GM18867 (cell line): ENCODE measurements at regions not wholly inside any gene's neighbourhood (a gene's known extent, or its start where the extent isn't known, plus 50 kb on each side); places are given as distances from the start of the nearest gene placed in this dataset.
A peak's percentile ranks its signal among the peaks of the same experiment; 100 is the strongest.
"Not testable (repeated sequence)": the region's sequence is repeated elsewhere in the genome, so short reads cannot be mapped to it uniquely, and the experiment has no call there.

Experiments used
- ATAC-seq: cut with Tn5 transposase; IDR thresholded peaks from one replicate; pipeline ENCODE4 v1.9.1; 2021; ENCODE audit warnings: mild to moderate bottlenecking, moderate library complexity; ENCODE audit not compliant: unreplicated experiment

DNA sequence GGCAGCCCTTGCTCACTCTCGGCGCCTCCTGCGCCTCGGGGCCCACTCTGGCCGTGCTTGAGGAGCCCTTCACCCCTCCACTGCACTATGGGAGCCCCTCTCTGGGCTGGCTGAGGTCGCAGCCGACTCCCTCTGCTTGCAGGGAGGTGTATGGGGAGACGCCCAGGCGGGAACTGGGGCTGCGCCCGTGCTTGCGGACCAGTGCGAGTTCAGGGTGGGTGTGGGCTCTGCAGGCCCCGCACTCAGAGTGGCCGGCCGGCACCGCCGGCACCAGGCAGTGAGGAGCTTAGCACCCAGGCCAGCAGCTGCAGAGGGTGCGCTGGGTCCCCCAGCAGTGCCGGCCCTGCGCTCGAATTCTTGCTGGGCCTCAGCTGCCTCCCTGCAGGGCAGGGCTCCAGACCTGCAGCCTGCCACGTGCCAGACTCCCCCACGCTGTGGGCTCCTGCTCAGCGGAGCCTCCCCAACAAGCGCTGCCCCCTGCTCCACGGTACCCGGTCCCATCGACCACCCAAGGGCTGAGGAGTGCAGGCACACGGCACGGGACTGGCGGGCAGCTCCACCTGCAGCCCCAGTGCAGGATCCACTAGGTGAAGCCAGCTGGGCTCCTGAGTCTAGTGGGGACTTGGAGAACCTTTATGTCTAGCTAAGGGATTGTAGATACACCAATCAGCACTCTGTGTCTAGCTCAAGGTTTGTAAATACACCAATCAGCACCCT lies 54.0 kb upstream of the WWC2 start:
- ATAC-seq, result not testable (repeated sequence)

DNA sequence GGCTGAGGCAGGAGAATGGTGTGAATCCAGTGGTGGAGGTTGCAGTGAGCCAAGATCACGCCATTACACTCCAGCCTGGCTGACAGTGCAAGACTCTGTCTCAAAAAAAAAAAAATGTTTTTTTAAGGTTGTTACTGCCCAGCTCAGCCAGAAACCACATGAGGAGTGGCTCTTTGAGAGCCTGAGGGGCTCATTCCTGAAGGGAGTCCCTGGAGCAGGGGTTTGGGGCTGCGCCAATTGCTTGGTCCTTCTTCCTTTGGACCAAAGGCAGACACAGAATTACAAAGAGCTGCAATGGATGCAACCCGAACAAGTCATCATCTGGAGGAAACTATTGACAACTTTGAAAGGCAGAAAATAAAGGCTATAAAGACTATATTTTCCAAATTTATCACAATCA lies 60.6 kb upstream of the WWC2 start:
- ATAC-seq, result no peak

DNA sequence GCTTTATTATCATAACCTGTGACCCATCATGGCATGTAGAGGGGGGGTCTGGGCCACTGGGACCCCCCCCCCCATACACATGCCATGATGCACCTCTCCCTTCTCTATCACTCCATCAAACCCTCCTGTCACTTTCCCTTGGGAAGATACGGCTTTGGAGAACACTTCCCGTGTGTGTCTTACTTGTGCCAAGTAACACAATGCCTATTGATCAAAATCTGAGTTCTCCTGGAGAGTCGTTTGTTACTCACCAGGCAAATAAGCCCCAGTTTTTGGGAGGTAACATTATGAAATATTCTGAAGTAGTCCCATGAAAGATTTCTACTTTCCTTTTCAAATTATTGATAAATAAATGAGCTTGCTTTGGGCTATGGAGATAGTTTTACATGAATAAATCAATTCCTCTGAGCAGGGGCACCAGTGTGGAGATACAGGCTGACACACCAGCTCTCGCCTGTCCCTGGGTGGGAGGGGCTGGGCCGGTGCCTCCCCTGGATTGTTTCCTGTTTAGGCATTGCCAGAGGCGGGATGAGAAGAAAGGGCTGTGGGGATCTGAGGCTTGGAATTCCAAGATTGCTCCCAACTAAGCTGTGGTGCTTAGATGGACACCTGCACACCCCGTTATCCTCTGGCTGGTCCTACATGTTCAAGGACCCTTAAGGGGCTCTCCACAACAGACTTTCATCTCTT lies 63.2 kb upstream of the WWC2 start:
- ATAC-seq, result no peak

DNA sequence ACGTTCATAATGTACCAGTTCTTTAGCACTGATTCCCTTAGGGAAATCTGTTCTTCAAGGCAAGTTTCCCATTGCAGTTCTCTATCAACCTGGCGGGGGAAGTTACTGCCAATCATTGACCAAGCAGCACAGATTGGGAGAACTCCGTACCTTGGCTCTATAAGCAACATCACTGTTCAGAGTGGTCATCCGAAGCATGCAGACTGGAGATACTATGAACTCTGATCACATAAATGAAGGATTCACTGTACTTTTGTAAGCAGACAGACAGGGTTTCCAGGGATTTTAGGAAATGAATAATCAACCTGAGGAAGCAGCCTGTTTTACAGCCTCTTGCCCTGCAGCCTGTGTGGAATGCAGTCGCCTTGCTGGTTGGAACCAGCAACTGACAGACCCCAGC lies 63.8 kb upstream of the WWC2 start:
- ATAC-seq, result no peak

DNA sequence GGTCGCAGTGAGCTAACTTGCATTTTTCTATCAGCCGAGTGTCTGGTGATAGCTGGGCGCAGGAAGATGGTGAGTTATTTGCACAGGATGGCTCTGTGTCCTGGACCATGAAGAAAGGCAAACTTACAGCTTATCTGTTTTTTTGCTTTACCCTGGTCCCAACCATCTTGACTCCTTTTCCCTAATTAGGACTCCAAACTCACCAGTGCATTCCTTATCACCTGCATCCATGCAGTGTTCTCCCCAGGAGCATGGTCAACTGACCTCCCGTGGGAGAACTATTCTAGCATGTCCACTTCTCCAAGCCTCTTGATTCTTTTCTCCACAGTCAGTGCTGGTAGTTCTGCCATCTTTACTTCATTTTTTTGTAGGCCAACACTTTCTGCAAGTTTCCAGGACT lies 68.2 kb upstream of the WWC2 start:
- no peak for ATAC-seq

DNA sequence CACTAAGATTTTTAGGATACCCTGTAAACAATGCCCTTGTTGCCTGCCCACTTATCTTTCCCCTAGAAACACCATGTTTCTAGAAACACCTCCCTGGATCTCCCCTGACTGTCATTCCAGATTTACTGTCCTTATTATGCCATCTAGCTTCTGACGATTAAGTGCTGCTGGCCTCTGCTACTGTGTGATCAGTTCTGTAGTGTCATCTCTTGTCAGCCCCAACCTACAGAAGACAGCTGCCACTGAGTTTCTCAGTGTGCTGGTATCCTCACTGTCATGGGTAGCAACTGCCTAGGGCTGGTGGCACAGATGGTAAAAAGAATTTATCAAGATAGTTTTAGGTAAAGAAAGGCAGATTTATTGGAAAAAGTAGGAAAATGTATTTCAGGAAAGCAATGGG lies 68.7 kb upstream of the WWC2 start:
- no peak for ATAC-seq

DNA sequence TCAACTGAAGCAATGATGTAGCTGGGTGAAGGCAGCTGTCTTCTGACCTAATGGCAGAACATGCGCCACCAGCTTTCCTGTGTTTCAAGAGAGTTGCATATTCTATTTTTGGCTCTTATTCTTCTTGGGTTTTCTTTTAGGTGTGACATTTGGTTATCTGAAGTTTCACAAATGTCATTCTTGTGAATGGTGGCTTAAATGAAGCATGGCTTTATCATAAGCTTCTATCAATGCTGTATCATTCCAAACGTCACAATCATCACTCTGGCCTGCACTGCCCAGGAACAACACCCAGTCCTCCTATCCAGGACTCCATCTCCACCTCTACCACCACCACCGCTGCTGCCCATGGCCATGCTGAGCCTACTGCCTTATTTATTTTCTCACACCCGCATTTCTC lies 69.7 kb upstream of the WWC2 start:
- ATAC-seq, result no peak

DNA sequence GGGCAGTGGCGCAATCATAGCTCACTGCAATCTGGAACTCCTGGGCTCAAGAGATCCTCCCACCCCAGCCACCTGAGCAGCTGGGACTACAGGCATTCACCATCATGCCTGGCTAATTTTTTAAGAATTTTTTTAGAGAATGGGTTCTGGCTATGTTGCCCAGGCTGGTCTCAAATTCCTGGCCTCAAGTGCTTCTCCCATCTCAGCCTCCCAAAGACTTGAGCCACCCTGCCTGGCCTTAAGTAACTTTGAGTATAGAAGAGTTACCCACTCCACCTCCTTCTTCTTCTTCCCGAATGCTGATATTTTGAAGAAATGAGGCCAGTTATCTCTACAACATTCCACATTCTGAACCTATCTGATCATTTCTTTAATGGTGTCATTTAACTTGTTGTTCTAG lies 72.4 kb upstream of the WWC2 start:
- no peak for ATAC-seq

DNA sequence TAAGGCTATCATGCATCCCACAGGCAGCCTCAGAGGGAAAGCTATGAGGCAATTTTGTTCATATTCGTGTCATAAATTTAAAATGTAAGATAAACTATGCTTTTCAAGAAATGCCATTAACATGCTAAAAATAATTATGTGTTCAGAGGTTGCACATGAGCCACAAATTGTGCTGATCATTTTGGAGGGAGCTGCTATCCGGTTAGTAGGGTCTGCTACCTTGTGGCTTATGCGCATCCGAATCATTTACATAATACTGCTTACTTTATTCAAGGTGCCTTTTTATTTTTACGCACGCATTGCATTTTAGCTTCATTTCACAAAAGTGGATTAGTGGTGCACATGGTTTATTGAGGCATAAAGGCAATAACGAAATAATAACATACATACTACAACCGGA lies 76.4 kb upstream of the WWC2 start:
- ATAC-seq, result no peak

DNA sequence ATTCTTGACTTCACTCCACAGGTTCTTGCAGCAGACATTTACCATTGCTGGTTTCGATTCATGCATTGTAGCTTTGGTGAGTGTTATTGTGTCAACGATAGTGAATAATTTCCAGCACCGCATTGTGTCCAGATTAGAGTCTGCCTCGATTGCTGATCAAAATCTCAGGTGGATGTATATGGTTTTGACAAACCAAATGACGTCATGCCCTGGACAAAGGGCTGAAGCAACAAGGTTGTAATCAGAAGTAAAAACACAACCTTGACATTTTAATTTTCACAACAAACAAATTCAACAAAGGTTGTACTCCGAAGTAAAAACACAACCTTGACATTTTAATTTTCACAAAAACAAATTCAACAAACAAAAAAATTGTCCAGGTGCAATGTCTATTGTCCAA lies 81.1 kb upstream of the WWC2 start:
- ATAC-seq, result no peak

DNA sequence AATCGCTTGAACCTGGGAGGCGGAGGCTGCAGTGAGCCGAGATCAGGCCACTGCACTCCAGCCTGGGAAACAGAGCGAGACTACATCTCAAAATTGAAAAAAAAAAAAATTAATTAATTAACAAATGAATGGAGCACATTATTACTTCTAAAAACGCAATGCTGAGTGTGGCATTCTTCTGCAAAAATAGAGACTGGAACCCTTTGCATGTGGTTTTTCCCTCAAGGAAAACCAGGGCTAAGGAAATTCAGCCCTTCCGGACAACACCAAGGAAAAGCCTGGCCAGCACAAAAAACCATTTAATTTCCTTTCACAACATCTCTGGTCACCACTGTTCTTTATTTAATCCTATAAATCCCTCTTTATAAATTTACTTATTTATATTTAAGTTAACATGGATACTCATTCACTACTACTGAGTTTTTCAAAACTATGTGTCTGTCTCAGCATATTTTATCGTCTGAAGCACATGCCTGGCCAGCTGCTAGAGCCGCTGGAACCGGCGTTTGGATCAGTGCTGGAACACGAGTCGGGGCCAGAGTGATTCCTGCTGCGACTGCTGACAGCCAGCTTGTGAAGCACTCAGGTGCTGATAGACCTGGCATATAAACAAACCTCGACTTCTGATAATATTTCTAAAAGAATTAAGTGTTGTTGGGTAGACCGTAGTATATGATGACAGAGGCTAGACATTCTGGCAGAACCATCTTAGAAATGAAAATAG lies 84.5 kb upstream of the WWC2 start:
- no peak for ATAC-seq

DNA sequence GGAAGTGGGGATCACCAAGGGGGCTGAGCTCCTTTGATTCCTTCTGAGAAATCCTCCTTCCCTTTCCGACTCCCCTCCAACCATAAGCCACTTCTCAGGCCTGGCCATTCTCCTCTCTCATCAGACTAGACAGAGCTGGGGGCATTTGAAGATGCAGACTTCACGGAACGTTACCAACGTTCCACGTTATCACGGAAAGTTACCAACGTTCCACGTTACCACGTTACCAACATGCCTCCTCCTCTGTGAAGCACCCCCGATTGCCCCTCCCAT lies 85.4 kb upstream of the WWC2 start:
- ATAC-seq, result no peak

DNA sequence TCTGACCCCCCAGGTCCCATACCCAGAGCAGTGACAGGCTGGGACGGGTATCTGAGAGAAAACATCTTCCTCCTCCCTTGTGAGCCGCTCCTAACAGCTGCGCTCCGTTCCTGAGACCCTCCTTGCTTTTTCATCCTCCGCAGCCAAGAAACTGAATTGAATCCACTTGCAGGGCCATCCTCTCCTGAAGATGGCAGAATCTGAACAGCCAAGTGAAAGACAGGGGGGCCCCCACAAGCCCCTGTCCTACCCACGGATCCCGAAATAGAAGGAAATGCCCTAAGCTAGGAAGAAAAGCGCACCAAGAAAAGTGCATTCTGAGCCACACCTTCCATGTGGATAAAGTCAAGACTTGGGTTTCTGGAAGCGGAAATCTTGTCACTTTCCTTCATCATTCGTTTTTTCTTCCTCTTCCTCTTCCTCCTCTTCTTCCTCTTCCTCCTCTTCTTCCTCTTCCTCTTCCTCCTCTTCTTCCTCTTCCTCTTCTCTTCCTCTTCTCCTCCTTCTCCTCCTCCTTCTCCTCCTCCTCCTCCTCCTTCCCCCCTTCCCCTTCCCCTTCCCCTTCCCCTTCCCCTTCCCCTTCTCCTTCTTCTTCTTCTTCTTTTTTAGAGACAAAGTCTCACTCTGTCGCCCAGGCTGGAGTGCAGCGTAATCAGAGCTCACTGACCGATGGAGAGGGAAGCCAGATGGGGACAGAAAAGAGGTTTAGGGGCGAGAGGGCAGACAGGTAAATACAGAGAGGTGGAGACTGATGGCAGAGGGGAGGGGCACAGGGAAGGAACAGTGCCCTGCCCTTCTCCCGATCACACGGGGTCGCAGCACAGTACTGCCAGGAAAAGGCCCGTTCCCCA lies 86.0 kb upstream of the WWC2 start:
- ATAC-seq, result no peak

DNA sequence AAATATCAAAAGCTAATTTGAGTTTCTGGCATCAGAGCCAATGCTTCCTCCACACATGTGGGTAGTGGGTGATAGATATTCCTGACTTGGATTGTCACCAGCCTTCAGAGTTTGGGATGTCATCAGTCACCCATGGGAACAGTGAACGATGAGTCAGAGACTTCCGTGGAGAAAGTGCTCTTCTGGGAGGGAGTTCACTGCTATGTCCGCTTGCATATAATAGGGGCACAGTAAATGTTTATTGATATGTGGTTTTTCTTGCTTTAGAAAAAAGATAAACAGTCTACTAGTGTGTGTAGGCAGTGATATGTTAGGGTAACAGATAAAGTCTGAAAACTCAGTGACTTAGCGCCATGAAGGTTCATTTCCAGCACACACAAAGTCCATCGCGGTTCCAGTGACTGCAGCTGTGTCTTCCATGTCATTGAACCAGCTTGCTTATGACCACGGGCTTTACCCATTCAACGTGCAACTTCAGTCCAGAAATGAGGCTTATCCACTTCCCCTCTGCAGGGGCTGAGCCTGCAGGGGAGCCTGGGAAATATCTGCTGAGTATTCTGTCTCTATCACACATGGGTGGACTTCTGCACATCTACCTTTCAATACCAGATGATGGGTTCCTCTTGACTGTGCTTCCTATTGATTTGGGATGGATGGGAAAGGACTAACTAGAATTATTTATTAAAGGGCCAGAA lies 87.7 kb upstream of the WWC2 start:
- no peak for ATAC-seq

DNA sequence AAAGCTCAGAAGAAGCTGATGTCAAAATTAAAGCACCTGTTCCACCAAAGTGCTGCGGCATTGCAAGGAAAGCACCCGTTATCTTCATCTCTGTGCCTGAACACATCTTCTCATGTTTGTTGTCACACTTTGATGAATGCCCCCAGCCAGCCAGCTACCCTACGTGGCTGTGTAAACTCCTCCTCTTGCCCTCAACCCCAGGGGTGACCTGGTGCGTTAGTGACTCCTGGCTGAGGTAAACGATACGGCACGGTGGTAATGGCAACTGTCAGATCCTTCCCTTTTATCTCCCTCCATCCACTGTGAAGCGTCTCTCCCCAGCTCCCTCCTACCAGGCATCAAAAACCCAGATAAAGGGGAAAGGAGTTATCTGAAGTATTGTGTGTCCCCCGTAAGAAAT lies 90.6 kb upstream of the WWC2 start:
- ATAC-seq, result no peak

DNA sequence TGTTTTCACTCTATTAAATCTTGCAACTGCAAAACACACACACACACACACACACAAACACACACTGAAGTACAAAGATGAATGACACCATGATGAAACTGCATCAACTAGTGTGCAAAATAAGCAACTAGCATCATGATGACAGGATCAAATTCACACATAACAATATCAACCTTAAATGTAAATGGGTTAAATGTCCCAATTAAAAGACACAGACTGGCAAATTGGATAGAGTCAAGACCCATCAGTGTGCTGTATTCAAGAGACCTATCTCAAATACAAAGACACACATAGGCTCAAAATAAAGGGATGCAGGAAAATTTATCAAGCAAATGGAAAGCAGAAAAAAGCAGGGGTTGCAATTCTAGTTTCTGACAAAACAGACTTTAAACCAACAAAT lies 87.2 kb upstream of the DCTD start:
- ATAC-seq, result not testable (repeated sequence)

DNA sequence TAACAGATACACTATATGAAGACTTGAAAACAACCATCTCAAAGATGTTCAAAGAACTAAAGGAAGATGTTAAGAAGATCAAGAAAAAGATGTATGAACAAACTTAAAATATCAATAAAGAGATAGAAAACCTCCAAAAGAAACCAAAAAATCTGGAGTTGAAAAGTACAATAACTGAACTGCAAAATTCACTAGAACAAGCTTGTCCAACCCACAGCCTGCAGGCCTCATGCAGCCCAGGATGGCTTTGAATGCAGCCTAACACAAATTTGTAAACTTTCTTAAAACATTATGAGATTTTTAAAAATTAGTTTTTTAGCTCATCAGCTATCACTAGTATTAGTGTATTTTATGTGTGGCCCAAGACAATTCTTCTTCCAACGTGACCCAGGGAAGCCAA lies 77.0 kb upstream of the DCTD start:
- no peak for ATAC-seq

DNA sequence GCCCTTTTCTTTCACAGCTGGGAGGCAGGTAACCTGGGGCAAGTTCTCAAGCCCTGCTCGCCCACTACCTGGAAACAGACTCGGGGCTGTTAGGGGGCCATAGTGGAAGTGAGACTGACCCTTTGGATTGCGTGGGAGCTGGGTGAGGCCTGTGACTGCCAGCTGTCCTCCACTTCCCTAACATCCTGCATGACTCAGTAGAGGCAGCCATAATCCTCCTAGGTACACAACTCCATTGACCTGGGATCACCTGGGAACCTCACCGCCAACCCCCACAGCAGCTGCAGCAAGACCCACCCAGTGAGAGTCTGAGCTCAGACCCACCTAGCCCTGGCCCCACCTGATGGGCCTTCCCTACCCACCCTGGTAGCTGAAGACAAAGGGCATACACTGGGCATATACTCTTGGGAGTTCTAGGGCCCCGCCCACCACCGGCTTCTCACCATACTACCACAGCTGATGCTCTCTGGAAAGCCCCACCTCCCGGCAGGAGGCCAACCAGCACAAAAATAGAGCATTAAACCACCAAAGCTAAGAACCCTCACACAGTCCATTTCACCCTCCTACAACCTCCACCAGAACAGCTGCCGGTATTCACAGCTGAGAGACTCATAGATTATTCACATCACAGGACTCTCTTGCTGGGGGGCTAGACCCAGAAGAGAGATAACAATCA lies 61.1 kb upstream of the DCTD start:
- ATAC-seq, result peak; percentile 76

DNA sequence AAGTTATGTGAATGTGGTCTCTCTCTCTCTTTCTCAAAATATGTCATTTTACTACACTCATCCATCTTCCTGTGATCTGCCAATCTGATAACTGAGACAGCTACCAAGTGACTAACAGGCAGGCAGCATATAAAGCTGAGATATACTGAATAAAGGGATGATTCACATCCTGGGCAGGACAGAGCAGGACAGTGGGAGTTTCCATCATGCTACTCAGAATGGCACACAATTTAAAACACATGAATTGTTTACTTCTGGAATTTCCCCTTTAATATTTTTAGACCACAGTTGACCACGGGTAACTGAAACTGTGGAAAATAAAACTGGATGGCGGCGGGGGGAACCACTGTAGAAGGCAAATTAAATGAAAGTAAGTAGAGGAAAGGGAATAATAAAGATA lies 58.6 kb upstream of the DCTD start:
- peak; percentile 70 for ATAC-seq

DNA sequence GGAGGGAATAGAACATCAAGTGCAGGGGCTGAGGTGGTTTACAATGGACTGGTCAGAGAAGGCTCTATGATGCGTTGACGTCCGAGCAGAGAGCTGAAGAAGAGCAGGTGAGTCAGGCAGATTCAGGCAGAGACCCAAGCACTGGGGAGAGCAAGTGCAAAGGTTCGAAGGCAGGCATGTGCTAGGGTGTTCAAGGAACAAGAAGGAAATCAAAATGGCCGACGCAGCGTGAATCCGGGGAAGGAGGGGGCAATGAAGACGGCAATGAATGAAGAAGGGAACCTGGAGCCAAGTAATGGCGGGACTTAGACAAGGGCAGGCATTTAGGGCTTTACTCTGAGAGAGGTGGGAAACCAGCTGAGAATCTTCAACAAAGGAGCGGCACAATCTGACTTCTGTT lies 56.8 kb upstream of the DCTD start:
- ATAC-seq, result no peak
